Left lobe of liver (tissue), 2 donors: ENCODE measurements at regions not wholly inside any gene's neighbourhood (a gene's known extent, or its start where the extent isn't known, plus 50 kb on each side); places are given as distances from the start of the nearest gene placed in this dataset.
"Not testable (repeated sequence)": the region's sequence is repeated elsewhere in the genome, so short reads cannot be mapped to it uniquely, and the experiment has no call there.

Experiments
- ATAC-seq: fragments of 200-7000 bp; cut with Tn5 transposase; one replicate; pipeline ENCODE4 v1.9.1; 2020; ENCODE audit warnings: mild to moderate bottlenecking, moderate library complexity
- DNase-seq: peaks from one replicate; pipeline ENCODE4 v3.0.0-alpha.2; 2020; ENCODE audit warnings: low spot score
- donor health status: DM: no; HTN: no; CAD: no; lungs with moderate emphysema.
- donor health status: DM: no; HTN: yes; CAD: no.

GRCh38 chr2:182548031-182548950 is 121.5 kb upstream of the PDE1A start:
- ATAC-seq (no peak), DNase-seq (no peak)

DNA sequence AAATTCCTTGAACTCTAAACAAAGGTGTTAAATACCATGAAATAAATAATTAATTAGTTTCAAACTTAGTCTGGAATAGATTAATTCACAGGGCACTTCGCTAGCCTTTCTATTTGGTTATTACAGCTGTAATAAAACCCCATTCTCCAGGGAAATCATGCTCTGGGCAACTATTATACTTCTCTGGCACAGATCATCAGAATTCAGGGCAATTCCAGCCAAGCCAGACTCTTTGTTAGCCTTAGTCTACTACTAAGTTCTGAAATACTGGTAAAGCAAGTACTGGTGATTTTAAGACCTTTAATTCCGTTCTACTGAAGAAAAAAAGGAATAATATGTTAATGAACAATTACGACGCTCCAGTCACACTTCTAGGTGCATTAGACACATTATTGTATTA is 123.4 kb upstream of the PDE1A start:
- ATAC-seq, result no peak
- DNase-seq, result no peak

DNA sequence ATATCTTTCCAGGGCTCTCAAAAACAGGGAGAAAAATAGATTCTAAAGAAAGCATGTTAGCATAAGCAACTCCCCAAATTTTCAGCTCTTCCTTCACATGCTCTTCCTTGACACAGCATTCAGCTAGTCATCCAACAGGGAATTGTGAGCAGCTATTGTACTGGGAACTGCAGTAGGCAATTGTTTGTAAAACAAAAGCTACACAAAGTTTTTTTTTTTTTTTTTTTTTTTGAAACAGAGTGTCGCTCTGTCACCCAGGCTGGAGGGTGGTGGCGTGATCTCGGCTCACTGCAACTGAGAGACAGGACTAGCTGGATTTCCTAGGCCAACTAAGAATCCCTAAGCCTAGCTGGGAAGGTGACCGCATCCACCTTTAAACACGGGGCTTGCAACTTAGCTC is 125.4 kb upstream of the PDE1A start:
- ATAC-seq, DNase-seq: not testable (repeated sequence)

- DNase-seq, ATAC-seq: not testable (repeated sequence)
Observed at GRCh38 chr2:182552785-182553184, 125.9 kb upstream of the PDE1A start.

- DNase-seq, result no peak
- no peak for ATAC-seq
Observed at GRCh38 chr2:182553483-182553882, 126.6 kb upstream of the PDE1A start.

- DNase-seq (no peak), ATAC-seq (no peak)
Observed at GRCh38 chr2:182554950-182555349, 128.1 kb upstream of the PDE1A start.

DNA sequence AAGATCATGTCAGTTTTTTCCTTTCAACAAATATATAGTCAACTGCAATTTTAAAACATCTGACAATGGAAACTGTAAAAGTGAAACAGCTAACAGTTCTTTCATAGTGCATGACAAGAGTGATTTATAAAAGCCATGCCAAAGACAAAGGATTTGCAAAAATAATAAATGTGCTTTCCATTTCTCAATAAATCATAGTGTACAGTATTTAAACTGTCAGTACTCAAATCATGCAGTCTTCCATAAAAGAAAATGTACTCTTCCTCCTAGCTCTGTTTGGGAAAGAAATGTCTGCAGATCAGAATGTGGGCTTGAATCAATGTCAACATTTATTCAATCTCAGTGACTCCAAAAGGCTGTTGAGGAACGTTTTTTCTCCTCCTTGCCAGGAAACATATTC is 131.7 kb upstream of the PDE1A start:
- DNase-seq (no peak), ATAC-seq (no peak)

DNA sequence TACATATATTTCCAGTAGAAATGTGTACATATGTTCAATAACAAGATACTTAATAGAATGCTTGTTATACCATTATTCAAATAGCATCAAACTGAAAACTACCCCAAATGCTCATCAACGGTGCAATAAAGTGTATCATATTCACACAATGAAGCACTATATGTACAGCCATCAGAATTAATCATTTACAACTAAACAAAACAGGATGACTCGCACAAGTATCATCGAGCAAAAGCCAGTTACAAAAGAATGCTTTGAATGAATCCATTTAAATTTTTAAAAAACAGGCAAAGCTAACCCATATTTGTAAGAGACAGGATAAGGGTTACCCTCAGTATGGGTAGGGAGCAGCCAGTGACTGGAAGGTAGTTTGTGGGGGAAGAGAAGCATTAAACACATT is 132.8 kb upstream of the PDE1A start:
- DNase-seq (no peak), ATAC-seq (no peak)

GRCh38 chr2:182565911-182566567 is 139.2 kb upstream of the PDE1A start:
- no peak for ATAC-seq

GRCh38 chr2:182573553-182573952 is 142.5 kb upstream of the DNAJC10 start:
- DNase-seq, result no peak
- no peak for ATAC-seq

More at GRCh38 chr2:182565911-182566567, 139.2 kb upstream of the PDE1A start:
- no peak for DNase-seq

DNA sequence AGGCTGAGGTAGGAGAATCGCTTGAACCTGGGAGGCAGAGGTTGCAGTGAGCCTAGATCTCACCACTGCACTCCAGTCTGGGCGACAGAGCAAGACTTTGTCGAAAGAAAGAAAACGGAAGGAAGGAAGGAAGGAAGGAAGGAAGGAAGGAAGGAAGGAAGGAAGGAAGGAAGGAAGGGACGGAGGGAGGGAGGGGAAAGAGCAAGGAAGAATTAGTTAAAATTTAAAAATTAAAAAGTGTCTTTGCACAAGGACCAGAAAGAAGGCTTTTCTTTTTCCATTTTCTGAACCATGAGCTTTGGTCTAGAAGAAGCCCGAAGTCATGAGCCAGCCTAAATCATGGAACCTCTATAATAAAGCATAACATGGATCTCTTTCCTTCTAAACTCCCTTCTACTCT is 138.2 kb upstream of the DNAJC10 start:
- no peak for DNase-seq
- ATAC-seq, result no peak

DNA sequence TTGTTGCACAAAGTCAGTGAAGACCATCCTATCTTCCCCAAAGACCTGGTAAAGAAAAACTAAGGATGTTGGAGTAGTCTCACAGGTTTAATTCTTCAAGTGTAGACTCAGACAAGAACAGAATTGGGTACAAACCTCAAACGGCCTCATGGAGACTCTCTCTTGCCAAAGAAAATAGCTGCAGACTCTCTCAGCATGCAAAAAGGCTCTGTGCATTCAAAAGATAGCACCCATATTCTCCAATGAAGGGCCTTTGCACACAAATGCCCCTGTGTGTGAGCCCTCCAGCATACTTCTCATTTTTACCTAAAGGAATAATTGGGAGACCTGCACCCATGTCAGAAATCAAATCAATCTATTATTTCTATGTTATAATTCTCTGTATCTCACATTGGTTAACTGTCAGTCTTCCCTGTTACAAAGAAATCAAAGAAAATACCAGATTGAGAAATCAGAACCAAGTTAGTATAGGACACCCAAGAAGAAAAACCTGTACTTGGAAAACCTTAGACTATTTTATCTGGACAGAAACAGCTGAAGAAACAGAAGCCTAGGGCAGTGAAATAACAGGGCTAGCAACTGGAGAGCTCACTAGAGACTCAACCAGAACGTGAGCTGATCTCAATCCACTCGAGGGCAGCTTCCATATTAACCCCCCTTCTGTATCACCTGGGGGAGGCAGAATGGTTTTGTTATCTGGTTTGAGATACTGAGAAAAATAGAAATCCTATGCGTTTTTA is 134.7 kb upstream of the DNAJC10 start:
- ATAC-seq (no peak), DNase-seq (no peak)

- ATAC-seq, result no peak
Observed at GRCh38 chr2:182584462-182584861, 131.6 kb upstream of the DNAJC10 start.

GRCh38 chr2:182585001-182585400 is 131.1 kb upstream of the DNAJC10 start:
- DNase-seq (no peak), ATAC-seq (no peak)

More at GRCh38 chr2:182584462-182584861, 131.6 kb upstream of the DNAJC10 start:
- no peak for DNase-seq

- no peak for DNase-seq
- ATAC-seq, result no peak
Observed at GRCh38 chr2:182585430-182585829, 130.6 kb upstream of the DNAJC10 start.

GRCh38 chr2:182586426-182586825 is 129.6 kb upstream of the DNAJC10 start:
- no peak for DNase-seq
- no peak for ATAC-seq

DNA sequence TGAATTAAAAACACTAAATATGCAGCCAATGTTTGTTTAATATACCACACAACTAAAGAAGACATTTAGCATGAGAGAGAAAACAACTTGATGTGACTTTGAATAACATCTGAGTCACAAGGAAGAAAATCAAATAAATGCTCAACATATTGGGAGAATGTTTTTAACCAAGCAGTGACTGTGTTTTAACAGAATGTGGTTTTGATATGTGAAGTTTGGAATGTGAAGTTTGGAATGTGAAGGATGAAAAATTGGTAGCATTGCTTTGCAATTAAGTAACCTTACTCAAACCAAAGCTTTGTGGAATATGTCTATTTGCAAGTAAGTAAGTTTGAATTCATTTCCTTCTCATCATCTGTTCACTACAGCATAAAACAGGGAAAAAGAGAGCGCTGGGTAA is 128.2 kb upstream of the DNAJC10 start:
- DNase-seq, result no peak

GRCh38 chr2:182589121-182589520 is 126.9 kb upstream of the DNAJC10 start:
- no peak for ATAC-seq

More for the DNA sequence above, 128.2 kb upstream of the DNAJC10 start:
- ATAC-seq, result no peak

GRCh38 chr2:182591774-182592173 is 124.3 kb upstream of the DNAJC10 start:
- DNase-seq, result no peak
- no peak for ATAC-seq

More at GRCh38 chr2:182589121-182589520, 126.9 kb upstream of the DNAJC10 start:
- no peak for DNase-seq

DNA sequence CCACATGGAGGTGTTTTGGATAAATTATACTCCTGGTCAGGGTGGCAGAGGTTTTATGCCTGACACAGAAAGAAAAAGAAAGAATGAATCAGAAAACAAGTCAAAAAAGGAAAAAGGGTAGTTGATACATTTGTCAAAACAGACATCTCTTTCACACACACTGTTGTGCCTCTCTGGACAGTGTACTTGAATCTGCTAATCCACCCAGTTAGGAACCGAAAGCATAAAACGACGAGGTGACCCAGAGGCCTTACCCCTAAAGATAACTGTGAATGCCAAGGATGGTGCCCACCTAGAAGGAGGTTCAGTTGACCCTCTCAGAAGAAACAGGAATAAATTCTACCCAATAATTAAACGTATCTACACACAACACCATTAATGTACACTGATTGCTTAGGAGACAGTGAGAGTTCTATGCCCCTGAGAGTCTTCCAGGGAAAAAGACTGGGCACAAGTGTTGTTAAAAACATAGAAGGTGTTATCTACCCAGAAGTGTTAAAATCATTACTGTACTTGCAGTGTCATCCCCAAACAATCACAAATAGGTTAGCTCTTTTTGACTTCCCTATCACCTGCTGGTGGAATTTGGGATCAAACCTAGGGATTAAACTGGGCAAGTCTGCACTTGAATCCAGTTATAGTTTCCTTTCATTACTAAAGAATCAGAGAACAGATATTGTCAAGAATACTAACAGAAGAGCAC is 123.2 kb upstream of the DNAJC10 start:
- ATAC-seq (no peak), DNase-seq (no peak)
